Right forelimb (tissue), 1 donor: ENCODE measurements at regions not wholly inside any gene's neighbourhood (a gene's known extent, or its start where the extent isn't known, plus 50 kb on each side); places are given as distances from the start of the nearest gene placed in this dataset.

Source experiments
- DNase-seq: peaks from one replicate; pipeline ENCODE4 v3.0.0-alpha.2; 2018

DNA sequence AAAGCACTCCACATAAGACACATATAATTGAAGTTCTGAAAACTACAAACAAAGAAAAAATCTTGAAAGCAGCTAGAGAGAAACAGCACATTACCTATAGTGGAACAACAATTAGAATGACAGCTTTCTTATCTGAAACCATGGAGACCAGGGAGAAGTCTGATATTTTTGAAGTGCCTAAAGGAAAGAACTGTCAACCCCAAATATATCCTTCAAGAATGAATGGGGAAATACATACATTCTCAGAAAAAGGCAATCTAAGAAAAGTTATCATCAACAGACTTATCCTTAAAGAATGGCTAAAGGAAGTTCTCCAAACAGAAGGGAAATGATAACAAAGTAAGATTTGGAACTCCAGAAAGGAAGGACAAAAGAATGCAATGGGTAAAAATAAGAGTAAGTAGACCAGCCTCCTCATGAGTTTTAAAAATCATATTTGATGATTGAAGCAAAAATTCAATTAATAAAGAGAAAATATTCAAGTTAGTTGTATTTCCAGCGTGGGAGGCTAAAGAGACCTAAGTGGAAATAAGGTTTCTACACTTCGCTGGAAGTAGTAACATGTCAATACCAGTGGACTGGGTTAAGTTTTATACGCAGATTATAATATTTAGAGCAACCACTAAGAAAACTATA is 170.8 kb upstream of the SAMSN1 start:
- no peak for DNase-seq

DNA sequence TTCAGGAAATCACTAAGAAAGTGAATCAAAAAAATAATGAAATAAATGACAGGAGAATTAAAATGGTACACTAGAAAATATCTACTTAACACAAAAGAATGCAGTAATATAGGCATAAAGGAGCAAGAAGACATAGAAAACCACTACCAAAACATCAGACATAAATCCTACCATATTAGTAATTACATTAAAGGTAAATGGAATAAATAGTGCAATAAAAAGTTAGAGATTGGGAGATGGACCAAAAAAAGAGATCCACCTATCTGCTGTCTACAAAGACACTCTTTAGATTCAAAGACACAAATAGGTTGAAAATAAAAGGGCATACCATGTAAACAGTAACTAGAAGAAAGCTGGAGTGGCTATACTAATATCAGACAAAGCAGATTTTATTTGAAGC is 167.0 kb upstream of the SAMSN1 start:
- no peak for DNase-seq

DNA sequence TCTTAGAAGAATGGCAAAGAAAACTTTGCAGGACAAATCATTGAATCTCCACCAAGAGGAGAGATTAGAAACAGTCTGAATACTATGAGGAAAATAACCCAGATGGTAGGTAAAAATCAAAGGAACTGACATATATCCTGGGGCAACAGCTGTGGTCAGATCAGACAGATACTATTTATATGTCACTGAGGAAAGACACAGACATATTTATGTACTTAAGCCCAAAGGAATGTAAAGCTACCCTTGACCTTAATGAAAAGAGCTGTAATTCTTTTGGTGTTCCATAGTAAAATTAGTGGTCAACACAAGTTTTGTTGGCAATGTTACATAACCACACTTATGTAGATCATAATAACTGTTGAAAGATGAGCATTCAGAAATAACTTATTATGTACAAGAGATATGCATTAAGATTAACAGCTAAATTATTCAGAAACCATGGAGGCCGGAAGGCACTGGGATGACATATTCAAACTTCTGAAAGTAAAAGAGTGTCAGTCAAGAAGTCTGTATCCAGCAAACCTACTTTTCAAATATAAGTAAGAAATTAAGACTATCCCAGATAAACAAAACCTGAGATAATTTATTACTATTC is 166.1 kb upstream of the SAMSN1 start:
- no peak for DNase-seq

DNA sequence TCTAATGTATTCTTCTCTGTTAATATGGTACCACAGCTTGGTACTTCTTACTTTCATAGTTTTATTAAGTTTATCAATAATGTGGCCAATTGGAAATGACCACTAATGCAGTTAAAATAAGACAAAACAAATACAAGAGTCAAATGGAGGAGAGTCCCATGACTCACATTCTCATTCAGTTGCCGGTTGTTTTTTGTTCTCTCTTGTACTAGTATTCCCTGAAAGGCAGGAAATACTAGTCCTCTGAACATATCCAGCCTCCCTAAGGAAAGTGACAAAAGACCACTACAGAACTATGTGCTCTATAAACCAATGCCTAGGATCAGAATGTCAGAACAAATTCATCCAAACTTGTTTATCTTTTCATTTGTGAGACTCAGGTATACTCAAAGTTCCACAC is 165.2 kb upstream of the SAMSN1 start:
- DNase-seq, result no peak

DNA sequence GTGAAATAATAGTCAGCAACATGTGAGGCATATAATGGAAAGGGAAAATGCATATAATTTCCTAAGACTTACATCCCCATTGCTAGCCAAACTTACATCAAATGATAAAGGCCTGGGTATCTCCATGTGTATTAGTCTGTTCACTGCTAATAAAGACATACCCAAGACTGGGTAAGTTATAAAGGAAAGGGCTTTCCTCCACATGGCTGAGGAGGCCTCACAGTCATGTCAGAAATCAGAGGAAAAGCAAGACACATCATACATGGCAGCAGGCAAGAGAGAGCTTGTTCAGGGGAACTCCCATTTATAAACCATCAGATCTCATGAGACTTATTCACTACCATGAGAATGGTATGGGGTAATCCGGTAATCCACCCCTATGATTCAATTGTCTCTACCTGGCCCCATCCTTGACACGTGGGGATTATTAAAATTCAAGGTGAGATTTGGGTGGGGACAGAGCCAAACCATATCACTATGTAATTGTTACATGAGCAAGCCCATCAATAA is 161.5 kb upstream of the SAMSN1 start:
- DNase-seq, result no peak

DNA sequence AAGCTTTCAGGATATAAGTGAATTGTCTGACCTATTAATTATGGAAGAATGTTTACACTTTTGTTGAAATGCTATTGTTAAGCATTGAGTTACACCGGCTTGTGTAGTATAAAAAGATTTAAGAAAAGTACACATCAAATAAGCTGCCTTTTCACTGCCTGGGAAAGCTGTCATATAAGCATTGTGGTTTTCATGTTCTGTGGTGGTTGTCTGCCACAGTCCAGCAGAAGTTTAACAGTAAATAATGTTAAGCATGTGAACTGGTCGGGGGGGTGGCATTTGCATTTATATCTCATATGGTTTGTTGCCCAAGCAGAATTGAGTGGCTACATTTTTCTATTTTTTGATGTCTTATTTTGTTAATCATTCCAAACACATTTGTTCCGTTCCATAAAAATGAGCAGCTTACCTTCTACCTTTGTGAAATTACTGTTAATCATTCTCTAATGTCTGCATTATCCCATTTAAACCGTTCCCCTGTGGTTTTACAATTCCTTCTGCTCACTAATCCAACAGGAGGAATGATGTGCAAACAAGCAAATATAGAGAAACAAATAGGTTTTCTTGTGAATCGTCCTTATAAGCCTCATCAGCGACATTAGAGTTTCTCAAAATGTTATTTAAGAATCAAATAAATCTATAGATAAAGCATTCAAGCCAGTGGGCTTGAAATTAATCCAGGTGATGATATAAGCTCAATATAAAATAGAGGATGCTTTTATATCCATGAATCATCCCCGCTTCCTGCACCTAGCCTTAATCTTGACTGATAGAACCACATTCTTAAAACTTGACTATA is 160.8 kb upstream of the SAMSN1 start:
- DNase-seq, result no peak

DNA sequence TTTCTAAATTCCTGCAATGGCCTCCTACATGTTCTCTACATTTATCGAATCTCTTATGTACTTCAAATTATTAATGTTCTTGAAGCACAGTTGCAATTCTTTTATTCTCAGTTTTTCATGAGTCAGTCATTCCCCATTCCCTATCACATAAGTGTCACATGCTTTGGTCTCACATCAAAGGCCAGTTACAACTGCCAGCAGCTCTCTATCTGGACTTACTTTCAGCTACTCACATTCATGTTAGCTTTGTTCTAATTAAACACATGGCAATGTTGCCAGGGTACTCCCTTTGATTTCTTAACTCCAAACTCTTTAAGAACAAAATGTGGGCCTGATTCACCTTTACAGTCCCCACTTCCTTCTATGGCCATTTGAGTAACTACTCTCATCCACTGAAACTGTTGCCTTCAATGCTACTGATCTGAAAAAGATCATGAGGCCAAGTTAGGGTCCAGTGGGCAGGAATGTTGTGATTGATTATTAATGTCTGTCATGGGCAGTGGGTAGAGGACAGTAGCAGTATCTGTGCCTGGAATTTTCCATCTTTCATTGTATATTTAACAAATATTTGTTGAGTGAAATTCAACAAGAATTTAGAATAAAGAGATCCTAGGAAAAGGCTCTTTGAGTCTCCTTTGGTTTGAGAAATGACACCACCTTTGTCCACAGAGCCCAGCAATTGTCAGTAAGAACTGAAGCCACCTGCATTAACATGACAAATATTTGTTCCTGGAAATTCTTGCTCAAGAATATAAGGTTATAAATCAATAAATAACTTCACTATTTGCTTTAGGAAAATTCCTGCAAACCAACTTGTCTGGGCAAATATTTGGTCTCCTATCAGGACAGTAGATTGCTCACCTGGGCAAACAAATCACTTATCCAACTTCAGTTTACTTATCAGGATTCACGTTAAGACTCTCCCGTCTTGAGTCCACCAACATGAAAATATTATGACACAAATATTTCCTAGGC is 153.6 kb upstream of the SAMSN1 start:
- no peak for DNase-seq

DNA sequence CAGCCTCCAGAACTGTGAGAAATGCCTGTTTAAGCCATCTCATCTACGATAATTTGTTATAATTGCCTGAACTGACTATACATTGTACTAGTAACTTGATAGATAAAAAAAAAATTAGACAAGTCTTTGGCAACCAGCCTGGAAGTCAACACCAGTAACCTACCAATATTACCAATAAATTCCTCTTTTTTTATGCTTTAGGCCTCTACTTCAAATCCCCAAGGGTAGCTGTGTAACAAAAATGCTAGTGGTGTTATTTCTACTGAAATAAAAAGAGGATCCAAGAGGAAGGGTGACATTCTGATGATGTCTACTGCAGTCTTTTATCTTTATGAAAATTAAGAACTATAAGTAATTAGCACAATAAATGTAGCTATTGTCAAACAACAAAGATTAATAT is 151.7 kb upstream of the SAMSN1 start:
- DNase-seq, result no peak

DNA sequence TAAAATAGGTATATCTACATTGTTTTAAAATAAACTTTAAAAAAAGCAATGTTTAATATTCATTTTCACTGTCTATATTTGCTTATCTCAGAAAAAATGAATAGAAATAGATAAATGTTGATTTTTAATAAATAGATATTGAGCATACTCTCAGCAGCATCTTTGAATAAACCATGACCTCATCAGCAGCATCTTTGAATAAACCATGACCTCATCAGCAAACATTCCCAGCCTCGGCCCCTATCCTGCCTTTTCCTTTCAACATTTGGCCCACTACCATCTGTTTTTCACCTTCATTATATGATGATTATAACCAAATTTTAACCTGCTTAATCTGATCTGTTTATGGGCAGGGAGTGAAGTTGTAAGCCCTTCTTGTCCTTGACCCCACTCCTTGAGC is 148.7 kb upstream of the SAMSN1 start:
- DNase-seq, result no peak

DNA sequence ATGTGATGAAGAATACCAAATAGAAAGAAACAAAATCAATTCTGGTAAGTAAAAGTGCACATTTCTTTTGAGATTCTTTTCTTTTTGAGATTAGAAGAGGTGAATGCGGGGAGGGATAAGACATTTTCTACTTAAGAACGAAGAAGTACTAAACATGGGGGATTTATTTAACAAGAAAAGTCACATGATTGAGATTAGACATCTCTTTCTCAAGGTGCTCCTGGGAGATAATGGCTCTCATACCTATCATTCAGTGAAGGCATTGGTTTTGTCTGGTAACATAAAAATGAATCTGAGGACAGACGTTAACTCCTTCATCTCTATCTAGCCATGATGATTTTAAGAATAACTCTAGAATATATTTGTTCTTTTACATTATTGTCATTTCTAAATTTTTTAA is 147.9 kb upstream of the SAMSN1 start:
- DNase-seq, result no peak

DNA sequence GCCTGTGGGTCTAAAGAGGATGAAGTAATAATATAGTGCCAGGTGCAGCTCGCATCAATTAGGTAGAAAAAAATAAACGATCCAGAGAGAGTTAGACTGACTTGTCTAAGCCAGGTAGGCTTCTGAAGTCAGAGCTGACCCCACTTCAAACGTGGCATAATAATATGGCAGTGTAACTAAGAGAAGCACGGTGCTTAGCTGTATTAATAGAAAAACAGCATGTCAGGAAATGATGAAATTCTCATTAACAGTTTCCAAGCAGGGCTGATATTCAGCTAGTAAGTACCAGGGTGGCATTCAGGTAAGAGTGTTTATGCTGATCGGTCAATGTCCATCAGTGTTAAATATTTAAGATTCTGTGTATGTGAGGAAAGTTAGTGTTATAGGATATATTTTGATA is 145.8 kb upstream of the SAMSN1 start:
- no peak for DNase-seq

DNA sequence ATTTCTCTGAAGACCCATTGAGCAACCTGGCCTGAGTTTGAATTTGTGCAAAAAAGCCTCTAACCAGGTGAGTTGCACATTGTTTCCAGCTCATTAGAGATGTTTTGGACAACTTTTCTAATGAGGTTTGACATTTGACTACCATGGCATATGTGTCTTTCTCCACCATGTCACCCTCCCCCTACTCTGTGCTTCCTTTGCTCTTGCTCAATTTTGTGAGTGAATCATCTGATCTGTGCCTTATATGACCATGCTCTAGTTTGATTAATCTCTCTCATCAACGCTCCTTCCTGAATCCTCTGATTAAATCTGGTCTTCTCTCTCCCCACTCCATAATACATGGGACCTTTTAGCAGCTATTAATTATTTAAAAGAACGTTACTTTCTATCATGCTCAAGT is 144.8 kb upstream of the SAMSN1 start:
- no peak for DNase-seq

DNA sequence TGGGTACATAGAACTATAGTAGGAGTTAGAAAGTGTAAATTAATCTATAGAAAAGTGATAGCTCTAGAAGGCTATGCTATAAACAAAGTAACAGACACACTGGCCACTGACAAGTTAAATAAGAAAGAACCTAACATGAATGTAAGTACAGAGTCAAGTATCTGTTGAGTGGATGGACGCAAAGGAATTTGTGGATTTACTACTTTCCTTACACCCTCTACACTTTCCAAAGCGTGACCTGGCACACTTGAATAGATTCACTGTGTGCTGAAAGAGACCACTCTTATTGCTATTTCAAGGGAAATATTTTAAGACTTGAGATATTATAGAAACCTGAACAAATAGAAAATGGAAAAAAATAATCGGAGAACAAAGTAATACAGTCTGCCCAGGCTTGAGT is 142.8 kb upstream of the SAMSN1 start:
- DNase-seq, result no peak

DNA sequence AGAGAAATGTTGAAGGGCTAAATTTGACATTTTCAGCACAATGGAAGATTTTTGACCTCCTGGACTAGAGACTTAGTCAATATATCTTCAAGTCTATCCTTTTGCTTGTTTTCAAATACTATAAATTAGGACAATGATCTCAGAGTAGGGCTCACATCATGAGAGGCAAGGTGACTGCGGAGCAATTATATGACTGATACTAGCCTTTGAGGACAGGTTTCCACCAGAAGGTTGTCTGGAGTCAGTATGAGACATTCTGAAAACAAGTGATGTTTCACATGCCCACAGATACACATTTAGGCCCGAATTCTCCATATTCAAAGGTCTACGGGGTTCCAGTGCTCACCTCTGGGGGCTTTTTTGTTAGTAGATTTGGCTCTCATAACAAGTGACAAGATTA is 142.3 kb upstream of the SAMSN1 start:
- no peak for DNase-seq

DNA sequence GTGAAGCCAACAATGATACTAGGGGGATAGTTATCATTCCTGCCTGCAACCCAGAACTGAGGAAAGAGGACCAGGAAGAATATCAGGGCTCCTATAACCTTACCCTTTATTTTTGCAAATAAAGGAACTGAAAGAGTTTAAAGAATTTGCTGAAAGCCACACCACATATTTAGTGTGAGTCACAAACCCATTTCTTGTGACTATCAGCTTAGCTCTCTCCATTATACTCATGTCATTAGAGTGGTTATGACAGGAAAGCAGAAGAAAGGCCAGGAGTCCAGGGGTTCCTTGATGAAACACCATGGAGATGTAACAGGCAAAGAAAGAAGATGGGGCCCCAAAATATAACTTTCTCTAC is 141.1 kb upstream of the SAMSN1 start:
- DNase-seq, result no peak

DNA sequence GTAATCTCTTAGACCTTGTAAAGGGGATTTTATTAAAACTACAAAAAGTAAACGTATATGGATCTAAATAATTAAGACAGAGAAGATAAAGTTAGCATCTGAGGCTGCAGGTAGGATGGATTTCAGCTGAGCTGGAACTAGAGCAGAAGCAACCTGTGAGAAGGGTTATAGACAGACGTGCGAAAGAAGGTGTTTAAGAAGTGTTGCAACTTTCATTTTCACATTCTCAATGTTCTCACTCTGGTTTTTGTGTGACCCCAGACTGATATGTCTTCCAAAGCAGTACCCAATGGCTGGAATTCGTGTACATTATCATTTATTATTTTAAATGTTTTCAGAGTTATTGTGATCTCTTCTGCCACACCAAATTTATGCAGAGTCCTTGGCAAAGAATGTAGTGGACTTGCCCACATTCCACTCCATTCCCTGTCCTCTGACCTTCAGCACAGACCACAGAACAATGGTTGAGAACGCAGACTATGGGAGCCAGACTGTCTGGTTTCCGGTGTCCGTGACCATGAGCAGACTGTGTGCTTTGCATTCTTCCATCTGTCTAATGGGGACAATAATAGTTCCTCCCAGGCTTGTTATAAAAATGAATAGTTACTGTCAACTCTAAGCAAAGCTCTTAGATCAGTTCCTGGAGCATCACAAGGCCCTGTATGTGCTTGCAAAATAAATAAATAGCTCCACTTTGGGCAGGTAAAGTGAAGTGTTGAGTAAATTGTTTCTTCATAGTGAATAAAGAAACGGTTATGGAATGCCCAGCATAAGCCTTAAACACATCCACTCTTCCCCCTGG is 140.6 kb upstream of the SAMSN1 start:
- DNase-seq, result no peak

DNA sequence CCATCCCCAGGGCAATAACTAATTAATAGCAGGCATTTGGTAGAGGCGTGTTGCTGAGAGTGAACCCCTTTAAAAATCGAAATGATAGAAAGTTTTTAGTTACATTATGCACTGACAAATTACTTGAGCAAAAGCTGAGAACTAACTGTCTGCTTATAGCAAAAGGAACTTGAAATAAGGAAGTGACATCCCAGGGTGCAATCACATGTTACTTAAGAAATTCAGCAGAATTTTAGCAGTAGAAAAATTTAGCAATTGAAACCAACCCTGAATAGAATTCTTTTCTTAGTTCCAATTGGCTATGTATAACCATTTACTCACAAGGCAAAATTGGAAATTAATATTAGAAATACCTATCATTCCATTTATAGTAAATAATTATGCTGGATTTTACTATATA is 139.5 kb upstream of the SAMSN1 start:
- no peak for DNase-seq

DNA sequence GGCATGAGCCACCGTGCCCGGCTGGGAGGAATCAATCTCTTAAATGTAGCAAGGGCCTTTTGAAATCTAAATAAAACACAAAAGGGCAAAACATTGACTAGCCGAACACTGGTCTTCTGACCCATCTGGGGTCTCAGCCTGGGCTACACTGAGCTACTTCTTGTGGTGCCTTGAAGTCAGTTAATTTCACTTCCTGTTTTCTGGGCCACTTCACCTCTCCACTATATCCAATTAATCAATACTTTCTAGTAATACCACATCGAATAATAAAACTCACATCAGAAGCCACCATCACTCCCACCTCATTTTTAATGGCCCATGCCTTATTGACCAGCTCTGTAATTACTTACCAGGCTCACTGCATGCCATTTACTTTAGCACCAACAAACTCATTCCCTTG is 138.0 kb upstream of the SAMSN1 start:
- DNase-seq, result no peak

DNA sequence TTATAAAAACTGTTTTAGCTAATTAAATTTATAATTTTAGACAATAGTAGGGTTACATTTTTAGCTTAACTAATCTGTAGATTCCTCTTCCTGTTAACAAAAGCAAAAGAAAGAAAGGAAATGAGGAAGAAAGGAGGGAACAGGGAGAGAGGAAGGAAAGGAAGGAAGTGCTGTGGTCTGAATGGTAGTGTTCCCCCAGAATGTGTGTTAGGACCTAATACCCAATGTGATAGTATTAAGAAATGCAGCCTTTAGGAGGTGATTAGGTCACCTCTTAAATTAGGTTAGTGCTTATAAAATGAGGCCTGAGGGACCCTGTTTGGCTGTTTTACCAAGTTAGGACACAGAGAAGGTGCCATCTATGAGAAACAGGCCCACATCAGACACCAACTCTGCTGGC is 136.9 kb upstream of the SAMSN1 start:
- no peak for DNase-seq

DNA sequence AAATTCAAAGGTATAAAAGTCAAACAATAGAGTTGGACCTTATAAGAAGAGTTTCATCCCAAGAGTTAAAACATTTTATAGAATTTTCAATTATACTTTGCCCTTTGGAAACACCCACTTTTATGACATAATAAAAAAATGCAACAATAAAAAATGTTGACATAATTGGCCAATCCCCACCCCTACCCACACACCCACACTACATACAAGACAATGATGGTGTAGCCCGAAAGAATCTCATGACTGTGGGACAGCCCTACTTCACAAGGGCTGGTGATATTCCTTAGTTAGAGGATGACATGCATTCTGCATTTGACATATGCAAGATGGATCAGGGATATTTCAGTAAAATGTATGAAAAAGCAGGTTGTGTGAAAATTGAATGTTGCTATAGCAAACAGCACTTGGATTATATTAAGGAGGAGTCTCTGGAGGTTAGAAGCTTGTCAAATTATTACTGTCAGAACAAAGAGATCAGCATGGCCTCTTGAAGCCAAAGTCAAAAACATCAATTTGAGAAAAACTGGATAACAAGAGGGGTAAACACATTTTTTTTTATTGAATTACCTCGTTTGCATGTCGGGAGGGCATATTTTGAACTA is 133.0 kb upstream of the SAMSN1 start:
- DNase-seq, result no peak

DNA sequence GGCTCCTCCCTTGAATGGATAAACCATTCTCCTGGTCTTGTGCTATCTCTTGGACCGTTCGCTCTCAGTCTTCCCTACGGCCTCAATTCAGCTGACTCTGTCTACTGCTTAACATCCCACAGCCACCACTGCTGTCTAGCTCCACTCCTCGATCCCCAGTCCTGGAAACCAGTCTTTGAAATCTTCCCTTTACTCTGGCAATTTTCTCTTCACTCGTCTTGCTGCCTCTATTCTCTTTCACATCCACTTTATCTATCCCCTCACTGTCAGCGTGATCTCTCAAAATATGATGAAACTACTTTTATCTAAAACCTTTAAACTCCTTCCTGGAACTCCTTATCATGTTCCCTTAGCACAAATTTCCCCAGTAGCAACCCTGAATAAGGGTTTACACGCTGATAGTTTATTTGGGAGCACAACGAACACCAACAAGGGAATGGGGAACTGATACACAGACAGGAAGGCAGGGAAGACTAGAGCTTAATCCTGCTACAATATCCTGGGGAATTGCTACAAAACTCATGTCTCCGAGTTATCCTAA is 131.6 kb upstream of the SAMSN1 start:
- no peak for DNase-seq

DNA sequence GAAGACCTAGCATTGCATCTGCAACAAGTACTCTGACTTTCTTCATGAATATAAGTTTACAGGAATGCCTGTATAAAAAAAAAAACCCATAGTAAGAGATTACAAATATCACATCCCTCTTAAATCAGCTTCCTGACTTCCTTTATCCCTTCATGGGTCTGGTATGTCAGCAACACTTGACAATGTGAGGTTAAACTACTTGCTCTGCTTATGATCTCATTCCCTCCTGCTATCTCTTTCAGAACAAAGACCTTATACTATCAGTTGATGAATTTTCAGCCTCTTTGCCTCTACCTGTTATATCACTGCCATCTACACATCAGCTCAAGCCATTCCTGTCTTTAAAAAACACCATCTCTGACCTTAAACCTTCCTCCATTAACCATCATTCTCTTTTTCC is 130.9 kb upstream of the SAMSN1 start:
- DNase-seq, result no peak
